Thyroid gland (tissue), 4 donors: ENCODE measurements at regions not wholly inside any gene's neighbourhood (a gene's known extent, or its start where the extent isn't known, plus 50 kb on each side); places are given as distances from the start of the nearest gene placed in this dataset.

ENCODE experiments used
- DNase-seq, 2 donors: peaks; one replicate each; pipeline ENCODE4 v3.0.0-alpha.2; 2019
- H3K27ac ChIP-seq, 3 donors: fragments of 200-600 bp; sonication (generic); 1 replicate in 2 of 3; 2 replicates in 1 of 3; pipeline ENCODE4 v1.5.1; 2016 to 2019; ENCODE audit warnings: mild to moderate bottlenecking in 1 of 3, moderate library complexity in 1 of 3
- H3K27me3 ChIP-seq: fragments of 200-600 bp; sonication (generic); one replicate; pipeline ENCODE4 v1.5.1; 2019
- H3K36me3 ChIP-seq, 2 donors: fragments of 200-600 bp; sonication (generic); one replicate each; pipeline ENCODE4 v1.5.1; 2016 to 2019
- H3K4me1 ChIP-seq, 2 donors: fragments of 200-600 bp; sonication (generic); one replicate each; pipeline ENCODE4 v1.5.1; 2017 to 2019
- H3K4me3 ChIP-seq, 3 donors: fragments of 200-600 bp; sonication (generic); replicated peaks in 1 of 3; 1 replicate in 2 of 3; 2 replicates in 1 of 3; pipeline ENCODE4 v1.5.1; 2016; ENCODE audit warnings: mild to moderate bottlenecking in 1 of 3
- H3K9me3 ChIP-seq: fragments of 200-600 bp; sonication (generic); one replicate; pipeline ENCODE4 v1.5.1; 2017
- POLR2A ChIP-seq, 2 donors: fragments of 450-650 bp; IDR thresholded peaks; one replicate each; pipeline ENCODE4 v1.6.1; 2017; ENCODE audit warnings: antibody characterized with exemption in 2 of 2, mild to moderate bottlenecking in 2 of 2, moderate library complexity in 1 of 2
- WGBS, 2 donors: methylation state at CpG; one replicate each; pipeline ENCODE4 v1.1.5; 2017; 5-methylcytosine and 5-hydroxymethylcytosine counted together
- intact Hi-C: fragments of 100-400 bp; cut with DNase I; formaldehyde crosslinking; loops from one replicate; pipeline ENCODE4 v1.15.1; 2023
- TF ChIP-seq, protein P1 (sequence below), 6 experiments: fragments of 200-600 bp in 3 of 6; fragments of 450-650 bp in 3 of 6; sonication (generic) in 3 of 6; IDR thresholded peaks; one replicate each; pipeline ENCODE4 v1.5.1; 2016 to 2019; ENCODE audit warnings: antibody characterized with exemption in 6 of 6, mild to moderate bottlenecking in 2 of 6, inconsistent platforms in 1 of 6, moderate library complexity in 1 of 6

DNA sequence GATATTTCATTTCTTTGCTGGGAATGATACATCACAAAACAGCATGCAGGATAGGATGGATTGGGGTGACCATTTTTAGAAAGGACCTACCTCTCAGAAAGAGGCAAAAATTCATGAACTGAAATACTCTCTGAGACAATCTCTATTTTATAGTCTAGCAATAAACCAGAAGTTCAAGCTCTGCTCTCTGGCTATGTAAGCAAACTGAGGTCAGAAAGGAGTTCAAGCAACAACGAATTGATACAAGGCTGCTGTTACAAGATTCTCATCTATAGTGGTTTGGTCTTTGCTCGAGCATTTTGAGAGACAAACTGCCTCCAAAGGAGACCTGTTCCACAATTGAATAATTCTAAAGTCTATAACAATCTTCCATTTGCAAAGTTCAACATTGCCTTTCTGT, 84.7 kb upstream of the GOLGA8J start:
- intact Hi-C loops = no loop called here
- H3K4me1 ChIP-seq = no peaks in the 10 kb centered on the region
- no peaks in the 10 kb centered on the region for H3K9me3 ChIP-seq
- no peaks in the 10 kb centered on the region for H3K36me3 ChIP-seq
- no peak overlapping the region for H3K27ac ChIP-seq
- H3K4me3 ChIP-seq = no peak overlapping the region
- TF ChIP-seq POLR2A (IDR thresholded peaks at IDR 0.05) = no peak
- TF ChIP-seq, protein P1, sequence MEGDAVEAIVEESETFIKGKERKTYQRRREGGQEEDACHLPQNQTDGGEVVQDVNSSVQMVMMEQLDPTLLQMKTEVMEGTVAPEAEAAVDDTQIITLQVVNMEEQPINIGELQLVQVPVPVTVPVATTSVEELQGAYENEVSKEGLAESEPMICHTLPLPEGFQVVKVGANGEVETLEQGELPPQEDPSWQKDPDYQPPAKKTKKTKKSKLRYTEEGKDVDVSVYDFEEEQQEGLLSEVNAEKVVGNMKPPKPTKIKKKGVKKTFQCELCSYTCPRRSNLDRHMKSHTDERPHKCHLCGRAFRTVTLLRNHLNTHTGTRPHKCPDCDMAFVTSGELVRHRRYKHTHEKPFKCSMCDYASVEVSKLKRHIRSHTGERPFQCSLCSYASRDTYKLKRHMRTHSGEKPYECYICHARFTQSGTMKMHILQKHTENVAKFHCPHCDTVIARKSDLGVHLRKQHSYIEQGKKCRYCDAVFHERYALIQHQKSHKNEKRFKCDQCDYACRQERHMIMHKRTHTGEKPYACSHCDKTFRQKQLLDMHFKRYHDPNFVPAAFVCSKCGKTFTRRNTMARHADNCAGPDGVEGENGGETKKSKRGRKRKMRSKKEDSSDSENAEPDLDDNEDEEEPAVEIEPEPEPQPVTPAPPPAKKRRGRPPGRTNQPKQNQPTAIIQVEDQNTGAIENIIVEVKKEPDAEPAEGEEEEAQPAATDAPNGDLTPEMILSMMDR (IDR thresholded peaks at IDR 0.05) = no peak
- no peaks in the 10 kb centered on the region for H3K27me3 ChIP-seq
- DNase-seq = no peak
- 79 to 89% methylated on average over 2 of the region's 2 CpGs for WGBS, 2 donors

DNA sequence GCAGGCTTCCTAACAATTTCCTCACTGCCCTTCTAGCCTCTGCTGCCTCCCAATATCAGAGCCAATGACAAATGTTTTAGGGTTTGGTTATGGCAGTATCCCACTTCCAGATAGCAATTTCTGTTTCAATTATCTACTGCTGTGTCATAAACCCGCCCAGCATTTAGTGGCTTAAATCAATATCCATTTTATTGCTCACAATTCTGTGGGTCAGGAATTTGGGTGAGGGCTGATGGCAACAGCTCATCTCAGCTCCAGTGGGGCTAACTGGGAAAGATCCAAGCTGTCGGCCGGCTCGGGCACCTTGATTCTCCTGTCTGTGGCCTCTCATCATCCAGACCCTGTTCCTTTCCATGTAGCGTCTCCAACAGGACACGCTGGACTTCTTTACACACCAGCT, 85.3 kb upstream of the GOLGA8J start:
- Histone ChIP-seq H3K27ac (no peak overlapping the region), H3K4me1 (no peaks in the 10 kb centered on the region), H3K27me3 (no peaks in the 10 kb centered on the region), H3K4me3 (no peak overlapping the region), H3K36me3 (no peaks in the 10 kb centered on the region), H3K9me3 (no peaks in the 10 kb centered on the region)
- TF ChIP-seq, protein P1 (IDR thresholded peaks at IDR 0.05) = no peak
- no peak for TF ChIP-seq POLR2A (IDR thresholded peaks at IDR 0.05)
- no peak for DNase-seq
- intact Hi-C loops = no loop called here
- WGBS, 2 donors = 96 to 99% methylated on average over 6 of the region's 6 CpGs

DNA sequence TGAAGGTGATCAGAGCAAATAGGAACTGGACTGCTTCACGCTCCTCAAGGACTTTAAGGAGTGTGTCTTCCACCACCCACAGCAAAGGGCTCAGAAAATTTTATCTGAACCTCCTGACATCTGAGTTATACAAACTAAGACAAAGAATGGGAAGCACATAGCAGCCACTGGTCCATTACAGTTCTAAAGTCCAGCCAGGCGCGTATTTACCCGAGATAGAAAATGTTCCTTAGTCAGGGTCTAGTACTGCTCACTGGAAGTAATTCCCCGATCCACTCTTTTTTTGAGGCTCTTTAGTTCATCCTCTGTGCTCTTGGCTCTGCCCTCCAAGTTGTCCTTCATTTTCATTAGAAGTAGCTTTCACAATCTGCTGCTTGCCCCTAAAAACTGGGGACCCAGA, 88.5 kb upstream of the GOLGA8J start:
- no peak overlapping the region for H3K27ac ChIP-seq
- TF ChIP-seq, protein P1 (IDR thresholded peaks at IDR 0.05) = no peak
- TF ChIP-seq POLR2A (IDR thresholded peaks at IDR 0.05) = no peak
- no peaks in the 10 kb centered on the region for H3K27me3 ChIP-seq
- H3K9me3 ChIP-seq = no peaks in the 10 kb centered on the region
- intact Hi-C loops = no loop called here
- H3K4me1 ChIP-seq = no peaks in the 10 kb centered on the region
- H3K4me3 ChIP-seq = no peak overlapping the region
- 61 to 67% methylated on average over 5 of the region's 5 CpGs for WGBS, 2 donors
- DNase-seq = no peak
- H3K36me3 ChIP-seq = no peaks in the 10 kb centered on the region

DNA sequence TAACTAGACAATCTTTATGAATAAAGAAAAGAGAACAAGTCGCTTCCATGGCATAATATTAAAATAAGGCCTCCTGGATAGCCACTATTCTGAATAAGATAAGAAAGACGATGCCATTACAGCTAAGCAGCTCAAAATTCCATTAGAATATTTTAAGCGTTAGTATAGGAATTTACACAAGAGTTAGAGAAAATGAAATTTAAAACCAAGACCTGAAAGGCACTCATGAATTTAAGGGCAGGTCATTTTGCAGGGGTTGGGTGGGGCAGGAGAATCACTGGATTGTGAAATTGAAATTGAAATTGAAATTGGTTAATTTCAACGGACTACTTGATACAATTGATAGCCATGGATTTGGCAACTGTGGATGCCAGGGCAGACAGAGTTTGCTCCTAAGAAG, 91.8 kb upstream of the GOLGA8J start:
- no peak for TF ChIP-seq POLR2A (IDR thresholded peaks at IDR 0.05)
- TF ChIP-seq, protein P1 (IDR thresholded peaks at IDR 0.05) = no peak
- WGBS, 2 donors = 80 to 88% methylated on average over 4 of the region's 4 CpGs
- H3K27me3 ChIP-seq = no peaks in the 10 kb centered on the region
- no peaks in the 10 kb centered on the region for H3K36me3 ChIP-seq
- H3K4me3 ChIP-seq = no peak overlapping the region
- no peaks in the 10 kb centered on the region for H3K9me3 ChIP-seq
- no peaks in the 10 kb centered on the region for H3K4me1 ChIP-seq
- intact Hi-C loops = no loop called here
- no peak for DNase-seq
- H3K27ac ChIP-seq = no peak overlapping the region

DNA sequence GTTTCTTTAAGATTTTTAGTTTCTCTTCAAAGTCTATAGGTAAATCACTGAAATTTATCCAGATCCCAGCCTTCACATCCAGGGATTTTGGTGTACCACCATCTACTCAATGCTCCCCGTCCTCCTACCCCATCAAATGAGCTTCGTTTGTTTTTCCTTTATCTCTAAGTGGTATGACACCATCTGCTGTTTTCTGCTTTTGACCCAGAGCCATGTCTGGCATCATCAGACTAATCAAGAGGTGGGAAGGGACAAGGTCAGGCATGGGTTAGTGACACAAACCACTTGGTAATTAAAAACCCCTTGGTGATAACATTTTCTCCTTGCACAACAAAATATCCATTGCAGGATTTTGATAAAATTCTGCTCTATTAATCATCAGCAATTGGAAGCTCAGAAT, 92.7 kb upstream of the GOLGA8J start:
- Histone ChIP-seq H3K36me3 (no peaks in the 10 kb centered on the region), H3K9me3 (no peaks in the 10 kb centered on the region), H3K4me3 (no peak overlapping the region), H3K4me1 (no peaks in the 10 kb centered on the region), H3K27me3 (no peaks in the 10 kb centered on the region), H3K27ac (no peak overlapping the region)
- intact Hi-C loops = no loop called here
- no peak for DNase-seq
- 75 to 77% methylated on average over 2 of the region's 2 CpGs for WGBS, 2 donors
- no peak for TF ChIP-seq POLR2A (IDR thresholded peaks at IDR 0.05)
- TF ChIP-seq, protein P1 (IDR thresholded peaks at IDR 0.05) = no peak
